ENCODE measurements at regions not wholly inside any gene's neighbourhood (a gene's known extent, or its start where the extent isn't known, plus 50 kb on each side); places are given as distances from the start of the nearest gene placed in this dataset.

GRCh38 chr9:91489361-91489899, 65.8 kb upstream of the NFIL3 start:
- TF ChIP-seq CTCF (IDR thresholded peaks at IDR 0.05) (no peak), POLR2A (IDR thresholded peaks at IDR 0.05) (no peak)

Measured in Peyer's patch (tissue), 4 donors.